ENCODE measurements at regions not wholly inside any gene's neighbourhood (a gene's known extent, or its start where the extent isn't known, plus 50 kb on each side); places are given as distances from the start of the nearest gene placed in this dataset.

- FAIRE-seq = no peak
Observed at GRCh38 chr10:10366836-10367235, 650.8 kb upstream of the CELF2 start.

- no peak for FAIRE-seq
Observed at GRCh38 chr10:10367264-10367663, 650.4 kb upstream of the CELF2 start.

- FAIRE-seq = no peak
Observed at GRCh38 chr10:10368951-10369576, 648.6 kb upstream of the CELF2 start.

- FAIRE-seq = no peak
Observed at GRCh38 chr10:10385831-10386230, 631.8 kb upstream of the CELF2 start.

- no peak for FAIRE-seq
Observed at GRCh38 chr10:10389182-10389581, 628.5 kb upstream of the CELF2 start.

- FAIRE-seq = no peak
Observed at GRCh38 chr10:10392511-10392910, 625.2 kb upstream of the CELF2 start.

GRCh38 chr10:10394933-10395658, 622.6 kb upstream of the CELF2 start:
- FAIRE-seq = no peak

GRCh38 chr10:10396601-10397000, 621.1 kb upstream of the CELF2 start:
- no peak for FAIRE-seq

GRCh38 chr10:10397906-10398305, 619.8 kb upstream of the CELF2 start:
- FAIRE-seq = no peak

GRCh38 chr10:10403762-10404161, 613.9 kb upstream of the CELF2 start:
- no peak for FAIRE-seq

GRCh38 chr10:10417671-10418070, 600.0 kb upstream of the CELF2 start:
- no peak for FAIRE-seq

GRCh38 chr10:10418387-10418786, 599.3 kb upstream of the CELF2 start:
- FAIRE-seq = no peak

GRCh38 chr10:10421071-10421470, 596.6 kb upstream of the CELF2 start:
- FAIRE-seq = no peak

- FAIRE-seq = no peak
Observed at GRCh38 chr10:10431422-10432066, 586.1 kb upstream of the CELF2 start.

- no peak for FAIRE-seq
Observed at GRCh38 chr10:10432296-10433035, 585.2 kb upstream of the CELF2 start.

GRCh38 chr10:10434312-10434711, 583.4 kb upstream of the CELF2 start:
- FAIRE-seq = no peak

GRCh38 chr10:10437886-10438285, 579.8 kb upstream of the CELF2 start:
- no peak for FAIRE-seq

- no peak for FAIRE-seq
Observed at GRCh38 chr10:10438335-10439100, 579.2 kb upstream of the CELF2 start.

- FAIRE-seq = no peak
Observed at GRCh38 chr10:10456856-10457255, 560.8 kb upstream of the CELF2 start.

GRCh38 chr10:10460451-10460850, 557.2 kb upstream of the CELF2 start:
- FAIRE-seq = no peak

GRCh38 chr10:10462151-10462941, 555.3 kb upstream of the CELF2 start:
- FAIRE-seq = no peak

GRCh38 chr10:10471758-10472157, 545.9 kb upstream of the CELF2 start:
- FAIRE-seq = no peak
